ENCODE measurements at regions not wholly inside any gene's neighbourhood (a gene's known extent, or its start where the extent isn't known, plus 50 kb on each side); places are given as distances from the start of the nearest gene placed in this dataset.
"Not testable (repeated sequence)": the region's sequence is repeated elsewhere in the genome, so short reads cannot be mapped to it uniquely, and the experiment has no call there.

DNA sequence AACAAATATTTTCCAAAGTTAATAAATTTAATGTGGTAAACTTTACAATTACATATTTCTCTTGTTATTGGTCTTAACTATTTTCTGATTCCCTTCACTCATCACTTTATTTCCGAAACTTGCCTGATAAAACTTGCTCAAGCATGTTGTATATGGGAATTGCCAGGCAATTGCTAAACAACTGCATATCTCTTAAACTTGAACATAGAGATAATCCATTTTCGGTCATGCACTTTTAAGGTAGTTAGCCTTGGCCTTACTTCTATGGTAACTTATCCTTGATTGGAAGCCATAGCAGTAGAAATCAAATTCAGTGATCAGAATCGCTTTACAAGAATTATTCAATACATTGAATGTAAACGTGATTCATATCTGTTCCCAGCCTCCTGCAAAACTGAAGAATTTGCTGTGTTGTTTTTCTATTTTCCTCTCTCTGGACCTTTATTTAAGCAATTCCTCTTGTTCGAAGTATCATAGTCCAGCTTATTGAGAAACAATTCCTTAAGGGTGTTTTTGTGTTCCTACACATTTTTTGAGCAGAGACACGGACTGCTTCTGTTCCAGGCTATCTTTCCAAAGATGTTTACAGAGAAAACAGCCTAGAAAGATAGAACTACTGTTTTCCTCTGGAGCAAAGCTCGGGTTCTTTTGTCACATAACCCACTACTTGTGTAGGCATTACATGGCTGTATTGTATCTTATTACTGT is 674.3 kb downstream of the IRS1 start:
- no peak for DNase-seq (ENCODE audit: low read depth)

DNA sequence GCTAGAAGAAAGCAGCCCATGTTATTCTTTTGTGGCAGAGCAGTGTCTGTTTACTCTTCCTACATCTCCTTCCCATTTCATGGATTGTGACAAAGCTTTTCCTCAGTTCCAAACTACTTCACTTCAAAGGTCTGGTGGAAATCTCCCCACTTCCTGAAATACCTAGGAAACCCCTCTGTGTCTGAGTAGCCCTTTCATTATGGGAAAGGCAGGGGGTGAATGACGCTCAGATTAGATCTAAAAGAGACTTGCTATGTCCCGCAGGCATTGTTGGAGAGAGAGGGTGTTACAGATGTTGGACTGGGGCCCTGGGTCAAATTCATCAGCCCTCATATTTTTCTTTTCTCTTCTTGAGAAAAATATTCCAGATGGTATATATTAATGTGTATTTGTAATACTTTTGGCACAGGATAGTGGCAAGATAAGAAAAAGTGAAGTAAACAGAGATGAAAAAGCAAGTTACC is 675.0 kb downstream of the IRS1 start:
- DNase-seq (ENCODE audit: low read depth), result no peak

DNA sequence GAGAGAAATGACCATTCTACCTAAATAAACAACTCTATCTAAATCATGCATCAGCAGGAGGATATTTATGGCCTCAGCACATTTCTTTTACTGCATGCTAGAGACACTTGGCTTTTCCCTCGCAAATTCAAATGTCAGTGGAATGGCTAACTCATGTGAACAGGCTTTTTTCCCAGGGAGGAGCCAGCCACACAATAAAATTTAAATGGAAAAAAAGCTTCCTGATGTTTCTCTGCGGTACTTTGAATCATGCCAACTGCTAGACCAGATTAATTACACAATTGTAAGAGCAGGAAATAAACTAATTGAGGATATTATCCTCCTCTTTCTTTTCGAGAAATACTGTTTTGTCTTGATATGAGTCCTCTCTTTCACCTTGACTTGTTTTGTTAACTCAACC is 676.3 kb downstream of the IRS1 start:
- no peak for DNase-seq (ENCODE audit: low read depth)

DNA sequence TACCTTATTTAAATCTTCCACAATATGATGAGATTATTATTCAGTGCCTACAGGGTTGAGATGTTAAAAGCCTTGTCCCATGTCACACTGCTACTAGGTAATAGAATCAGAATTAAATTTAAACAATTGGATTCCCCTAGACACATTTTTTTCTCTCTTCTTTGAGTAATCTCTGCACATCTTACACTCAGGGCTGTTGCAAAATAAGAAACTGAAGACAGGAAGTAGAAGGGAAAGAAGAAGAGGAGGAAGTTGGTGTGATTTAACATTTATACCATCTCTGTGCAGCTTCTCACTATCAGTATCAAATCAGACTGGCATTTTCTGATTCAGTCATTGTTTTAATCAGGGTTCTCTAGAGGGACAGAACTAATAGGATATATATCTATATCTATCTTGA is 677.6 kb downstream of the IRS1 start:
- no peak for DNase-seq (ENCODE audit: low read depth)

DNA sequence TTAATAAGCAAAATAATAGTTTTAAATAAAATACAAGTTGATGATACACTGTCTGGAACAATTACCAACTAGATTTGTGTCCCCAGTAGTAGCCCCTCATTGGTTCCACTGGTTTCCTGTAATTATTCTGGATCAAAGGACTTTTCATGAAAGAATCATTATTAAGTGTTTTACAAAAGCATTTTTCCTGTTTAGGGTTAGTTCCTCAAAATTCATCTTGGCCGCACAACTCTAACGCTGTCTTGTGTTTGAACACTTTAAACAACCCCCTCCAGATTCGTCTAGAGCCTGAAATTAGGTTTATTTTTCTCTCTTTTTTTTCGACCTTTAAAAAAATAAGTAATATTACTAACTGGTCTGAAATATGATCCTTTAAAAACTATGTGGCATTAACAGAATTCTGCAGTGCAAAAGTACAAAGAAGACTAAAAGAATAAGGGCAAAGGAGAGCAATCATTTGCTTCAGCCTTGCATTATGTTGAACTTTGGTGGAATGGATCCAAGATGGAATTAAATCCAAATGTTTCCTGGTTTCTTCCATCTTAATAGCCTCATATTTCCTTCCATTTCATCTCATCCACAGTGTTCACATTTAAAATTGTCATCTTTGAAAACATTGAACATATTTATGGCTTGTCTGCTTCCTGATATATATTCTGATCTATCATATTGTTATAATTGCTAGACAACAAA is 678.4 kb downstream of the IRS1 start:
- DNase-seq (ENCODE audit: low read depth), result no peak

DNA sequence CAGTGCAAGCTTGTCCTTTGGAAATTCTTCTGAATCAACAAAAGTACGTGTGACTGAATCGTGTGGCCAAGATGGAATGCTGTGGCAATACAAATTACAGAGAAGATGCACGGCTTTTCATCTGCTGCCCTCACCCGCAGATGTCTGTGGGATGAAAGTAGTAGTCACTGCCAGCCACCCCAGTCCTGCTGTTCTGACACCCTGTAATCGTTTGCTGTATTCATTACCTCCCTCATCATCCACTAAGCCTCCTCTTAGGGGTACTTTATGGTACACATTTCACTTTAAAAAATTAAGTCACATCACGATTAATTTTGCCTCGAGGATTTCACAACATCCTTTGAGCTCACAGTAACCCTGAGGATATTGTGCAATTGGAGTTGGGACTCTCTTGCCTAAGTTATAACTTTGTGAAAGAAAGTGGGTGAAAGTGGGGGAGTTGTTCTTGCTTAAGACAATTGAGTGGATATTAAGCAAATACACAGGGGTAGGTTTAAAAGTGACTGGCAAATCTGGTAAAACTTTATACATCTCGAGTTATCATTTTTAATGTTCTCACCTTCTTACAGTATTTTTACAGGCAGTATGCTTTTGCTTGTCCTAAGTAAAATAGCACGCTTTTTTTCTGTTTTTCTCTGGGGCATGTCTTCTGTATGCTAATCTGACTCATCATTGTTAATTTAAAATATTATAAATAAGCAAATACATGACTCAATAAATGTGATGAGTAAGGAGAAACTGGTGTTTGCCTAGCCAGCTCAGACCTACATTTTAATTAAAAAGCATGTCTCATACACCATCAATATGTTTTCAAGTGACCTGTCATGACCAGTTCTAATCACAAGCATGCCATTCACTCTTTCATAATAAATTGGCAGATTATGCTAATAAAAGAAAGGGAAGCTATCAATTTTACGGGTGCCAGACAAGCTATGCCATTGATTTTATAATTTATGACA is 680.9 kb downstream of the IRS1 start:
- DNase-seq (ENCODE audit: low read depth), result no peak

DNA sequence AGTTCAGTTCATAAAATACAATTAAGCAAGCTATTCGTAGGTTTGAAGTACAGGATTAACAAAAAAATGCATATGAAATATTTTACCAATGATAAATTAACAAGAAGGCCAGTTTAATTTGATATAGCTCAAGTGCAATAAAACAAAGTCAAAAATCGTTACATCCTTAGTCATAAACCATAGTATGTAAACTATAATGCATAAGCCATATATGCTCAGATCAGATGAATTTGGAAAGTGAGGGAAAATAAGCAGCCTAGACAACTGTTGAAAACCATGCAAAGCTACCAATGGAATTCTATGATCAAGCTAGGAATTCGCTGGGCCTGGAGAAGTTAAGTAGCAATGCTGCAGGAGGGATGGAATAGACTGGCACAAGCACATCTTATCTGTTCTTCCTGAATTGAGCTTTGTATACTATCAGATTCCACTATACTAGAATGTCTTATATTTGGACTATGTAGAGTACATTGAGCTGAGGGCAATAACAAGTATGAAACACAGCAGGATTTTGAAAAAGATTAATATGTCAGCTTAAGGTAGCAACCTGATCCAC is 682.0 kb downstream of the IRS1 start:
- DNase-seq (ENCODE audit: low read depth), result no peak

DNA sequence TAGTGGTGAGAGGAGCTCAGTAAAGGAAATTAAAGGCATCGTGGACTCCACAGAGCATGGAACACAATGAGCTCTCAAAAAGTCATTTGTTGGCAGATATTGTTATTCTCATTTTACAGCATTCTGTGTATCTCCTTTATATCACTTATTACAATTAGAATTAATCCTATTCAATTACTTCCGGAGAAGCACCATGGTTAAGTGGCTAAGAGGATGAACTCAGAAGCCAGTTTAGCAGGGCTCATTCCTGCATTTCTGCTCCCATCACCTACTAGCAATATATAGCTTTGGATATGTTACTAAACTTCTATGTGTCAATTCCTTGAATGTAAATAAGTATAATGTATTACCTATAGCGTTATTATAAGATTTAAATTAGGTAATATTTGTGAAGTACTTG is 683.3 kb downstream of the IRS1 start:
- no peak for DNase-seq (ENCODE audit: low read depth)

DNA sequence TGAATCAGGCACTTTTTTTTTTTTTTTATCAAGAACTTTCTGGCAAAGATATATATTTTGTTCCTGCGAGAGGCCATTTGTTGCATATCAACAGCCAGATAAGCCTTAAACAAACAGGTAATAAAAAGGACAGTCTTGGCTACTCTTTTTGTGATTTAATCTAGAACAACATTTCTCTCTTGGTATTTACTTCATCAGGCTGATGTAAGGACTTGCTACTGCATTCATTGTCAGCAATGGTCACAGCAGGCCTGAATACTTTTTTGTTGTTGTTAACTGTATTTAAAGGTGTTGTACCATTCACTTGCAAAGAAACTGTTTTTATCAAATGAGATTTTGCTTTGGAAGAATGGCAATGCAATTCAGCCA is 683.8 kb downstream of the IRS1 start:
- no peak for DNase-seq (ENCODE audit: low read depth)

DNA sequence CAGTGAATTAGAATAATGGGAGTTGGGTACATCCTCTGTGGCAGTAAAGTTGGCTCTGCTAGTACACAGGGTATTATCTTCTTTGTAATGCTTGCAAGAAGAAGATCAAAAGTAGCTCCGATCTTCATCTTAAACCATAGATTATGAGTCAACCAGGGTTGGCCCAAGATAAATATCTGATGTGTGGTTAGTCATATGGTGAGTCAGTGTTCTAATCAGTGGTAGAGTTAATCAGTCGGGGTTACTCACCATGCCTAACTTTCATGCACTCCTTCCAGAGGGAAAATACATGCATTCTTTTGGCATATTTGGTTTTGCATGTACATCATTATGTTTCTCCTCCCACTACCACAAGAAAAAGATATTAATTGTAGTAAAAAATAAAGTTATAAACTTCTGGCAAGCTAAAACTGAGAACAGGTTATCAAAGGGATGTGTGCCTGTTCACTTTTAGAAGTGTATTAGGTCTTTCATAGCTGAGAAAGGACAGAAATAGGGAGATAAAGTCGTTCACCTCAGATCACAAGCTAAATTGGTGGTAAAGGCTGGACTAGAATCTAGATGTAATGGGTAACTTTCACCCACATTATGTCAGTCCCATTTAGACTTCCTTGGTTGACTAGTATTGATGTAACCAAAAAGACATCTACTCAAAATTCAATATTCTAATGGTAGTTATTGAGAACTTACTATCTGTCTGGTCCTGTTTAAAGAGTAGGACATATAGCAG is 684.4 kb downstream of the IRS1 start:
- DNase-seq (ENCODE audit: low read depth), result no peak

DNA sequence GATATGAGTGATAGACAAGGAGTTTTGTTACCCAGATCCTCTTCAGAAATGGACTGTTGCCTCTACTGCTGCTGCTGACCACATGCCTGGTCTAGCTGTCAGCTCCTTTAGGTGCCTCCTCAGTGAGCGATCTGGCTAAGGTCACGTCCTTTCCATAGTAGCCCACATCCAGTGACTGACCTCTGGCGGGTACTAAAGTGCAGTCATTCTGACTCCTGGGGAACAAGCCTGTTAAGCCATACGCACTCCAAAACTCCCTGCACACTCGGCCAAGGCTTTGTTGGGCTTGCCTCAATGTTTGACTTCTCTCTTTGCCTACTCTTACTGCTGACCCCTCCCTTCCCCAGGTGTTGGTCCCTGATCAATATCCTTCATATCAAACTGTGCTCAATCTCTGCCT is 685.2 kb downstream of the IRS1 start:
- DNase-seq (ENCODE audit: low read depth), result no peak

DNA sequence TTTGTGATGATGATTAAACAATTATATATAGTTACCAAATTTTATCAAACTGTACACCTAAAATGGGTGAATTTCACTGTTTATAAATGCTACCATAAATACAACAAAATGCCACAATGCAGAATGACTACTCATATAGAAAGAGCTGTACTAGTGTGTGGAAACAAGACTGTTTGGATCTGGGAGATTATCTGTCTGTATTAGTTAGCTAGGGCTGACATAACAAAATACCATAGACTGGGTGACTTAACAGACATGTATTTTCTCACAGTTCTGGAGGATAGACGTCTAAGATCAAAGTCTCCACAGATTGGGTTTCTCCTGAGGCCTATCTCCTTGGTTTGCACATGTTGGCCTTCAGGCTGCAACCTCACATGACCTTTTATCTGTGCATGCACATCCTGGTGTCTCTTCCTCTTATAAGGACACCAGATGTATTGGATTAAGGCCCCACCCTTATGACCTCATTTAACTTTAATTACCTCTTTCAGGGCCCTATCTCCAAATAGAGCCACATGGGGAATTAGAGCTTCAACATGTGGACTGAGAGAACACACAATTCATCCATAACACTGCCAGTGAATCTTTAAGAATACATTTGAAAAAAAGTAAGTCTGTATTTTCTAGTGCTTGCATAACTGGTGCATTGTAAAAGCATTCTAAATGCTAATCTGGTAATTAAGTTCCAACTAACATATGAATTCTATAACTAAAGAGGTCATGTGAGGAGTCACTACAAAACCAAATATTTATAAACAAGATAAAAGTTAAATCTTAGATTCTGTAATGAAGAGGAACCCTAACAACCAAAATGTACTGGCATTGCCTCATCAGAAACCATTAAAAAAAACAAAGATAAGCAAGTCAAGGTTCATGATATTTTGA is 699.6 kb downstream of the NYAP2 start:
- DNase-seq (ENCODE audit: low read depth), result no peak

DNA sequence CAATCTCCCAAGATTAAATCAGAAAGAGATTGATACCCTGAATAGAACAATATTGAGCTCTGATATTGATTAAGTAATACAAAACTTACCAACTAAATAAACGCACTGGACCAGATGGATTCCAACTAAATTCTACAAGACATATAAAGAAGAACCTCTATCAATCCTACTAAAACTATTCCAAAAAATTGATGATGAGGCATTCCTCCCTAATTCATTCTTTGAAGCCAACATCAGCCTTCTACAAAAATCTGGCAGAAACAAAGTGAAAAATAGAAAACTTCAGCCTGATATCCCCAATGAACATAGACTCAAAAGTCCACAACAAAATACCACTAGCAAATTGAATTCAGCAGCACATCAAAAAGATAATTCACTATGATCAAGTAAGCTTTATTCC is 695.5 kb downstream of the NYAP2 start:
- DNase-seq (ENCODE audit: low read depth), result no peak

DNA sequence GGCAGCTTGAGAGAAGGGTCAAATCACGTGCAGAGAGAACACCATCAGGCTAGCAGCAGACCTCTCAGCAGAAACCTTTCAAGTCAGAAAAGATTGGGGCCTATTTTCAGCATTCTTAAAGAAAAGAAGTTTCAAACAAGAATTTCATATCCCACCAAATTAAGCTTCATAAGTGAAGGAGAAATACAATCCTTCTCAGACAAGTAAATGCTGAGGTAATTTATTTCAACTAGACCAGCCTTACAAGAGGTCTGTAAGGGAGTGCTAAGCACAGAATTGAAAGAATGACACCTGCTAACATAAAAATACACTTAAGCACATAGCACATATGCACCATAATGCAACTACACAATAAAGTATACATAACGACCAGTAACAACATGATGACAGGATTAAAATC is 693.9 kb downstream of the NYAP2 start:
- DNase-seq (ENCODE audit: low read depth), result no peak

DNA sequence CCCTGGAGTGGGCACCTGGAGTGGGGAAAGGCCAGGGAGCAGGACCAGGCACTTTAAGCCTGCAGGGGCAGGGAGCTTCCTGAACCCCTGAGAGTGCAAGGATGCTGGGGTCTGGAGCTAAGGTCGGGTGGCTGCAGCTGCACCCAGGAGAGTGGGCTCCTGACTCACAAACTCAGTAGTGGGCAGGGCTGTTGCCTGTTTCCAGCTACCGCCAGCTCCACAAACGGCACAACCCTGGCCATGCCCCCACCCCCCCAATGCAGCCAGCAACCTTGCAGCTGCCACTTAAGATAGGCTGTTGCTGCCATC is 688.8 kb downstream of the NYAP2 start:
- DNase-seq (ENCODE audit: low read depth), result no peak

DNA sequence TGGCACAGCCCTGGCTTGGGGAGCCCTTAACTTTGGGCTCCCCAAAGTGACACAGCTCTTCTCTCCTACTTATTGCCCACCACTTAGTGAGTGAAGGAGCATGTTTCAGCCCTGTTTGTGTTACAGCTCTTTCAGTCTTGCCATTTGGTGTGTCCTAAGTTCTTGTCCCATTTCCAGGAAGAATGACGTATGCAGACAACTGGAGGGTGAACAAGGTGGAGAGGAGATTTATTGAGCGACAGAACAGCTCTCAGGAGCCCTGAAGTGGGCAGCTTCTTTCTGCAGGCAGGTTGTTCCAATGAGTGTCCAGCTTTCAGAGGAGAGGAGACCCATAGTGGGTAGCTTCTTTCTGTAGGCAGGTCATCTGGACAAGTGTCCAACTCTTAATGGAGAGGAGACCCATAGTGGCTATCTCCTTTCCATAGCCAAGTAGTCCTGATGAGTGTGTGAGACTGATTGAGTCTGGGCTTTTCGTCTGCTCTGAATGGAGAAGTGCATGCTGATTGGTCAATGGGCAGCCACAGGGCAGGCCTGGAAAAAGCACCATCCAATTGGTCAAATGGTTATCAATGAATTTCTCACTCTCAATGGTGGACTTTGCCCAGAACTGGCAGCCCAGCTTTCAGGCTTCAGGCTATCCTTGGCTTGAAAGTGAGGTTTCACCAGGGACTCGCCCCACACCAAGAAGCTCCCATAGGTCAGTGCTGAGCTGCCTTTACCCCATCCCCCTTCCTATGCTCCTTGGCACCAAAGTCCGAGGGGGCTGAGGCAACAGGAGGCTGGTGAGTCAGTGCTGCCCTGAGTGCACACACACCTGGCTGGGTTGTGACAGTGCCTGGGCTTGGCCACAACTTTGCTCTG is 688.2 kb downstream of the NYAP2 start:
- no peak for DNase-seq (ENCODE audit: low read depth)

DNA sequence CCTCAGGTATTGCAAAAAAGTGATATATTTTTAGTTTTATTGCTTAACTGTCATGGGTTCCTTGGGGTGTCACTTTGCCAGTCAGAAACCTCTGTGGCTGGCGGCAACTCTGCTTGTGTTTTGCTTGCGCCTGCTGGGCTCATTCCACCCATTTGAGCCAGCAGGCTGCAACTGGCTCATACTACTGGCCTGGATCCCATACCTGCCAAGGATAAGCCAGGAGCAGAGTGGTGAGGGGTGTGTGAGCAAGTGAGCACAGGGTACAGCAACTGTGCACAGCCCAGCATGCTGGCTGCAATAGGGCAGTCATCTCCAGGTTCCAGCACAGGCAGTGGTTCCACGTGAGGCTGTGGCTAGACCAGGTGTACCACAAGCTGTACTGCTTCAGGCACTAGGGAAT is 687.5 kb downstream of the NYAP2 start:
- no peak for DNase-seq (ENCODE audit: low read depth)

DNA sequence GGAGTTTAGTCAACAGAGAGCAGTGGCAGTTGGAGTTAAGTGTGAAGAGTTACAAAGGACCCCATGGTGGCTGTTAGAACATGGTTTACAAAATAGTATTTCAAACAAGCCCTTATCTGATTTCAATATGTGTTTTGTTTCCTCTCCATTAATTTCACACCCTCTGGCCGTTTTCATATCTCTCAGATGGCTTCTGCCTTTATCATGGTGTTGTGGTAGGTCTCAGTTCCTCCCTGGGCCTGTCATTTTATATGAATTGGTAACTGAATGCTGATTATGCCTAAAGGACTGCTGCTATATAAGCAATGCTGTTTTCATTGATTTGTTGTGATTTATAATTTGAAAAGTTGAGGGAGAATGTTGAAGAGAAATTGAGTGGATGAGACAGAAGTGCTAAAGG is 686.7 kb downstream of the NYAP2 start:
- no peak for DNase-seq (ENCODE audit: low read depth)

DNA sequence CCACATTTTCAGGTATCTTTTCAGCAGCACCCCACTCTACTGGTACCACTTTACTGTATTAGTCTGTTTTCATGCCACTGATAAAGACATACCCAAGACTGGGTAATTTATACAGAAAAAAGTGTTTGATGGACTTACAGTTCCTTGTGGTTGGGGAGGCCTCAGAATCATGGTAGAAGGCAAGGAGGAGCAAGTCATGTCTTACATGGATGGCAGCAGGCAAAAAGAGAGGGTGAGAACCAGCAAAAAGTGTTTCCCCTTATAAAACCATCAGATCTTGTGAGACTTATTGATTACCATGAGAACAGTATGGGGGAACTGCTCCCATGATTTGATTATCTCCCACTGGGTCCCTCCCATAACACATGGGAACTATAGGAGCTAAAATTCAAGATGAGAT is 685.9 kb downstream of the NYAP2 start:
- not testable (repeated sequence) for DNase-seq (ENCODE audit: low read depth)

DNA sequence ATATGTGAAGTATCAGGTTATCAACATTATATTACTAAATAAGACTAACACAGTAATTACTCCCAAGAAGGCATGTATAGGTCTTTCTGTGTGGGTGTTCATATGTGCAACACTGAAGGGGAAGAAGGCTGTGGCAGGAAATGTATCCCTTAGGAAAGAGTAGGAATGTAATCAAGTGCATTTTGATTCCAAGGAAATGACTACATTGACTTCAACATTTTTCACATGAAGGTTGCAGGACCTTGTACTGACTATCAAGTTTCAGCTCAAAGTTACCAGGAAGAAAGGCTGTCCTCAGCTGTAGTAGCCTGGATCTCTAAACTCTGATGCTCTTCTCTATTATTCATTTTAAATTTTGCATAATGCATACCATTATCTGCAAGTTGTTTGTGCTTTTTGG is 680.8 kb downstream of the NYAP2 start:
- DNase-seq (ENCODE audit: low read depth), result no peak

Data from activated T-cell treated with anti-CD3 and anti-CD28 coated beads for 48 hours (primary cell).